GM12892 (cell line): ENCODE measurements at regions not wholly inside any gene's neighbourhood (a gene's known extent, or its start where the extent isn't known, plus 50 kb on each side); places are given as distances from the start of the nearest gene placed in this dataset.

Source experiments
- POLR2A ChIP-seq: IDR thresholded peaks from 2 replicates; pipeline ENCODE4 v1.6.1; 2011; ENCODE audit warnings: low read depth, low read length, control low read depth
- POLR2AphosphoS5 ChIP-seq: IDR thresholded peaks from 2 replicates; pipeline ENCODE4 v1.6.1; 2011; ENCODE audit warnings: low read depth, low read length, control low read depth
- TAF1 ChIP-seq: IDR thresholded peaks from 2 replicates; pipeline ENCODE4 v1.6.1; 2011; ENCODE audit warnings: low read depth, mild to moderate bottlenecking, control low read depth, low read length, borderline replicate concordance

- TF ChIP-seq POLR2A (no peak), POLR2AphosphoS5 (no peak), TAF1 (no peak)
Measured at GRCh38 chr12:111175396-111176094, 193.3 kb downstream of the PHETA1 start.
